GM19240 (cell line): ENCODE measurements at regions not wholly inside any gene's neighbourhood (a gene's known extent, or its start where the extent isn't known, plus 50 kb on each side); places are given as distances from the start of the nearest gene placed in this dataset.
"Not testable (repeated sequence)": the region's sequence is repeated elsewhere in the genome, so short reads cannot be mapped to it uniquely, and the experiment has no call there.

Experiments used
- DNase-seq: peaks from one replicate; pipeline ENCODE4 v3.0.0; 2011; ENCODE audit warnings: low spot score; ENCODE audit not compliant: insufficient read length

DNA sequence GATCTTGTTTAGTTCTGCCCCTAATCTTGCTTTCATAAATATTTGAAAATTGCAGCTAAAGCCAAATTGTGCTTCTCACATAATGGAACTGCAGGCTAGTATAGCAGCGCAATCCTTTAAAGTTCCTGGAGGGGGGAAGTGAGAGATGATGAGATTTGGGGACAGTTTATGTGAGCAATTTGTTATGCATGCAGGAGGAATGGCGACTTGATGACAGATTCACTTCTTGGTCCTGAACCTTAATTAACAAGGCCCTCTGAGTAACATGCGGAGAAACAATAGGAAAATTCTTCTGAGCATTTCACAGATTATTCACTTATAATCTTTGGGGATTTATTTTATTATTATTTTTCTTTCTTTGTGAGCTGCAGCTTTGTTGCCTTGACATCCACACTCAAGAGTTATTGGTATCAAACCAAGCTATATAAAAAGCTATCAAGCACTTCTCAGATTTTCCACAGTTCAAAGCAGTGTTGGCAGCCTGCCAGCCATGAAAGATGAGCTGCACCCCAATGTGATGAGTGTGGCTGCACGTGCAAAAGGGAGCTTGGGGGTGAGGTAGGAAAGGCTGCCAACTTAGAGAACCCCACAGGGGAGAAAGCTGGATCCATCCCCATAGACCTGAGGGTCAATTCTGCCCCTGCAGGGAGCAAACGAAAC lies 1662.2 kb upstream of the FLRT2 start:
- DNase-seq, result no peak

DNA sequence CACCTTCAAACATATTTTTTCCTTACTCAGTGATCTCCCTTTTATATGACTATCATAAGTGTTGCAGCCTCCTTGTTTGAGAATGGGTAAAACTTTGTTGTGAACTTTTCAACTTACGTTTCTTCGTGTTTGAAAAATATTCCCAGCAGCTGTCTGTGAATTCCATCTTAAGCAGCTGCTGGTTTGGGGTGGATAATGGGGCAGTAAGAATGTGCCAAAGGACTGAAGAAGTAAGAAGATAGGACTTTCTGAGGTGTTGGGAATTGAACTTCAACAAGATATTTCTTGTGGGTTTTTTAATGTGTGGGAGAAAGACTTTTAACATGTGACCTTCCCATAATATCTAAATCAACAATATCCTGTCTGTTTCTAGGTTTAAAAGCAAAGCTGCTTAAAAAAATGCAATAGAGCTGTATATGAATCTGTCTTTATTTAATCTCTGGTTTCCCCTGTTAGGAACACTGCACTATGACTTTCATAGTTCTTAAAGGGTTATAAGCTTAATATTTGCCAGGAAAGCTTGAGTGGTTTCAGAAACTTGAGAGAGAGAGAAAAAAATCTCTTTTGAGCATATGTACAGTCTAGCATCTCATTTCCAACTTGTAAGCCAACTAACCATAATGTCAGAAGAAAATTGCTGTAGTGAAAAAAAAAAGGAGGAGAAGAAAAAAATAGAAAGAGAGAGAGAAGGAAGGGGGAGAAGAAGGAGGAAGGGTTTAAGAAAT lies 1659.2 kb upstream of the FLRT2 start:
- DNase-seq, result no peak

DNA sequence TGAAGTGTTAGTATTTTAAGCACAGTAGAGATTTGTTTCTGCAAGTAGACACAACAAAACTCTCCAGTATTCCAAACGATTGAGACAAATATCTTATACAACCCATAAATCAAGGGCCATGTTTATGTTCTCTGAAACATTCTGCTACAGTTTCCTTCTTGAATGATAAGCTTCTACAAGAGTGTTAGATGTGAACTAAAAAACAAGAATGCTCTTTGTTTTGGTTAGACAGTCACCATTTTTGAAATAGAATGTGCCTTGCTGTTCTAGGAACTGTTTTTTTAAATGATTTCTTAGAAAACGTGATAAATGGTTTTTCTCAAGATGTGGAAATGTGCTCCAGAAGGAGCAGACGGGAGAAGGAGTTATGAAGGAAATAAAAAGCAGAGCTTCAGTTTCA lies 1656.3 kb upstream of the FLRT2 start:
- DNase-seq, result no peak

DNA sequence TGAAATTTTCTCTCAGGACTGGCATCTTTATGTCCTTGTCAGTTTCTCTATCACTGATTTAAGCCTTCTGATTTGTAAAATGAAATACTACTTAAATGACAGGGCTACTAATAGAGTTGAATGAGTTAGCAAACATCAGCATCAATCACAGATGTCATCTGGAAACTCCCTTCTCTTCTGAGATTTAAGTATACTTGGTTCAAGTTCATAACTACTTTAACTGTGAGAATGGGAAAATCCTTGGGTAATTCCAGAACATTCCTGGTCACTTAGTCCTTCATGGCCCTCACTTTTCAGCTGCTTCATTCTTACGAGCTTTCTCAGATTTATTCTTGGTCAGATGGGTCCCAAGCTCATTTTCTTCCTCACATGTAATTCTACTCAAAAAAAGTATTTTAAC lies 1655.3 kb upstream of the FLRT2 start:
- no peak for DNase-seq

DNA sequence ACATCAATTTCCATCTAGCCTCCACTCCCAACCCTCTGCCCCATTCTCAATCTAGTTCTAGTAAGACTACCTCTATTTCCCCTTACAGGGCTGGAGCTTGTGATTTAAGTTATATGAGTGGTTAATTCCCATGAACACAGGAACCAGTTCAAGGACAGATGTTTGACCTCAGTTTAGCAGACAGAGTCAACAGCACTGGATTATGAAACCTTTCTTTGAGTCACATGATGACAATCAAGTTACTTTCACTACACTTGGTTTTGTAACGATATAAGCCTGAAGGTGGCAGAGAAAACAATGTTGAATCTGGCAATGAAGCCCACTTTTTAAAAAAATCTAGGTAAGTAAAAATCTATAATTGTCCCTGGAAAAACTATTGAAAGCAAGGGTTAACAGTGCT lies 1646.2 kb upstream of the FLRT2 start:
- DNase-seq, result no peak

DNA sequence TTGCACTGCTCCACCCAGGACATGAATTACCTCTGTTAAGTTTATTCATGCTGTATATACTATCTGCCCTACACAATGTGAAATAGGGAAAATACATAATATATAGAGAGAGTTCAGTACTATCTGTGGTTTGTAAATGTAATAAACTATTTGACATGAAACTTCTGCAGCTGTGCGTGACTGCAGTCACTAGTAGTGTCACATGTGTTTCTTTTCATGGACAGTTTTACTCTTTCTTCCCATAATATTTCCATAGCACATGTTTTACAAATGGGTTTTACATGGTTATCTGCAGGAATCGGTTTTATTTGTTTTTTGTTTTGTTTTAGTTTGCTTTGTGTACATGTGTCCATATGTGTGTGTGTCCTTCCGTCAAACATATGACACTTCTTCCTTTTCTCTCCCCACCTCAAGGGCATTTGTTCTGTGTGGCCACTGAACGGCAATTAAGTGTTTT lies 1644.1 kb upstream of the FLRT2 start:
- no peak for DNase-seq

DNA sequence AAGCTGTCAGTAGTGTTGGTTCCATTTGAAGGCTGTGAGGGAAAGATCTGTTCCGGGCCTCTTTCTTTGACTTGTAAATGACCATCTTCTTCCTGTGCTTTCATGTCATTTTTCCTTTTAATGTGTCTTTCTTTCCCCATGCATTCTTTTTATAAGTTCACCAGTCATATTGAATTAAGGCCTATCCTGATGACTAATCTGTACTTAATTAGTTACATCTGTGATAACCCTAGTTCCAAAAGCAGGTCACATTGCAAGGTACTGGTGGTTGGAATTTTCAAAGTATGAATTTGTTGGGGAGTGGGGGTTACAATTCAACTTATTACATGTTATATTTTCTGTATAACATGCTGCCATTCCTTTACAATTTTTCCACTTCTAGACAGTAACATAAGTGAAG lies 1642.1 kb upstream of the FLRT2 start:
- DNase-seq, result no peak

DNA sequence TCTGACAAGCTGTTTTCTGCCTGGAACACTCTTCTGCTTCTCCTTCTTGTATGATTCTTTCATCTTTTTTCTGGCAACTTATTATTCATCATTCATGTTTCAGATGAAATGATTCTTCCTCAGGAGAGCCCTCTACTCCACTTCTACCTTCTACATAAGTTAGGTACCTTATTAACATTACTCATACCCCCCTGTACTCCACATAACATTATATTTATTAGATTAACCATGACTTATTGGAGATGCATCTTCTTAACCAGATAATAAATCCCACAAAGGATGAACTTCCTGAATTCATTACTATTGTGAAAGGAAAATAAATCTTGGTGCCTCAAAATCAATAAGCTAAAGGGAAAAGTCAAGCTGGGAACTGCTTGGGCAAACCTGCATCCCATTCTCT lies 1636.5 kb upstream of the FLRT2 start:
- DNase-seq, result no peak

DNA sequence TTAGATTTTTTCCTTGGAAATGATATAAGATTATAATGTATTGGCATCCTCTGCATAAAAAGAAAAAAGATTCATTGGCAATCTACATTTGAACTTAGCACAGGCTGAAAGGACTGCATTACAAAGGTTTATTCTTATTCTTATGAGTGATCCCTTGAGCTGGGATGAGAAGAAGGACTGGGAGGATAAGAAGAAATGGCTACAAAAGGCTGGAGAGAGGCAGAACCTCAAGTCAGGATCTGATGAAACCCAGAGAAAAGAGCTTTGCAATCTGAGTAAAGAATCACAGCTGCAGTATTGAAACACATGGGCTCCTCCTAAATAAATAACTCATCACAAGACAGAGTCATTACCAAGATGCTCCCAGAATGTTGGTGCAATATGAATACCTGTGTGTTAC lies 1635.4 kb upstream of the FLRT2 start:
- DNase-seq, result no peak

DNA sequence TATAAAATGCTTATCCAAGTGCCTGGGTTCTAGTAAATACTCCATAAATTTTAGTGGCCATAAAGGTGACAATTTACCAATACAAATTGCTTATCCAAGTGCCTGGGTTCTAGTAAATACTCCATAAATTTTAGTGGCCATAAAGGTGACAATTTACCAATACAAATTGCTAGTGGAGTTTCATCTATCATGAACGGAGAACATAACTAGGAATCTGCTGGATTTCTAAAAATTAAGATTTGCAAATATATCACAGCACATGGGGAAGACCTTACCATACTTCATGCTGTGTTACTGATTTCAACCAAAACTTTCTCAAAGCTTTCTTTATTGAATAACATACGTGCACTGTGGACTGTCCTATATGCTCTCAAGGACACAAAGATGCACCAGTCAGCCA lies 1631.4 kb upstream of the FLRT2 start:
- not testable (repeated sequence) for DNase-seq

DNA sequence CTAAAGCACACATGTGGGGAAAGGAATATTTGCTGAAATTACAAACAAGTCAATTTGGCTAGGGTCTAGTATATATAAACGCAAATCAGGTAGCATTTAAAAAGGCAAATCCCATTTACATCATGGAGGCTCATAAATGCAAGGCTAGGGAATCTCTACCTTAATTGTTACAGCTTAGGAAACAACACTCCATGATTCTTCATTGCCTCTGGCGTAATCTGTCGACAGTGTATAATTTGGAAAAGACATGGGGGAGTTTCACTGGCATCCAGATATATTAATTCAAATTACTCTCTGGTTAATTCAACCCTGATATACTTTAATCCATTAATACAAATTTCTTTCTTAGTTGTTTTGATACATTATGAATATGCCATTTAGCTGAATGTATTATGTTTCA lies 1630.2 kb upstream of the FLRT2 start:
- DNase-seq, result no peak

DNA sequence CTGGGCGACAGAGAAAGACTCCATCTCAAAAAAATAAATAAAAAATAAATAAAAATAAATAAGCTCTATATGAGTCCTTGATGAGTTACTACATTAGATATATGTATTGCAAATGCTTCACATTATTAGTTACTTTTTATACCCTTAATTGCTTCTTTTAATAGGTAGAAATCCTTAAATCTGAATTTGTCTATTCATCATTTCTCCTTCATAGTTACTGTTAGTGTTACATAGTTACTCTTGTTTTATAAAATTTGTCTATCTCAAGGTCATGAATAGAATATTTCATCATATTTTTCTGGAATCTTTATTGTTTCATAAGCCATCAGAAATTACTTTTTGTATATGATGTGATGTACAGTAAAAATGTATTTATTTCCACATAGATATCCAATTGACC lies 1624.8 kb upstream of the FLRT2 start:
- no peak for DNase-seq

DNA sequence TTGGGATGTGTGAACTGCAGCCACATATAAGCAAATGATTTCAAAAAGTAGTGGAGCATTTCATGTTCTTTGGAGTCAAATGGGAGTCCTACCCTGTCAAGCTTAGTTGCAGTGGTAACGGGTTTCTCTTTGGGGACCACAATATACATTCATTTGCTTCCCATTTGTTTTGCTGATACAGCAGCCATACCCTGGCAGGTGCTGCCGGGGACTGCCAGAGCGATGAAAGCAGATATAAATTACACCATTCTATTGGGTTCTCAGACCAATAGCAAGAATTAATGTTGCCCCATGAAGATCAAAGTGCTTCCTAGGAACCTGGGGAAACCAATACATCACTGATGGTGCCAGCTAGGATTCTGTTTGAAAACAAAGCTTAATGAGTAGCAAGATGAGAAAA lies 1621.5 kb upstream of the FLRT2 start:
- DNase-seq, result no peak

DNA sequence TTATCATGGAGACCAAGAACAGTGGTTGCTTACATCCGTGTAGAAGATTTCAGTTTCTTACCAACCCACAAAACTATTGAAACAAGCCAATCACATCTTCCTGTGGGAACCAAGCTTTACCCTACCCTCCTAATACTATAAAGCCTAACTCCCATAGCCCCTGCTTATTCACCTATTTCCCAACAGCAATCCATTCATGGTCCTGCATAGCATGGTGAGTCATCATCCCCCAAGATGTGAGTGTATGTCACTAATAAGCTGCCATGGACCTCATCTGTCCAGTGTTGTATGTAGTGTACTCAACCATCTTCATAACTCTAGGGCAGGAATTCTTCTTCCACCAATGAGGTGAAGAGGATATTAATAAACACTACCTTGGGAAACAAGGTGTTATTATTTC lies 1620.4 kb upstream of the FLRT2 start:
- no peak for DNase-seq

DNA sequence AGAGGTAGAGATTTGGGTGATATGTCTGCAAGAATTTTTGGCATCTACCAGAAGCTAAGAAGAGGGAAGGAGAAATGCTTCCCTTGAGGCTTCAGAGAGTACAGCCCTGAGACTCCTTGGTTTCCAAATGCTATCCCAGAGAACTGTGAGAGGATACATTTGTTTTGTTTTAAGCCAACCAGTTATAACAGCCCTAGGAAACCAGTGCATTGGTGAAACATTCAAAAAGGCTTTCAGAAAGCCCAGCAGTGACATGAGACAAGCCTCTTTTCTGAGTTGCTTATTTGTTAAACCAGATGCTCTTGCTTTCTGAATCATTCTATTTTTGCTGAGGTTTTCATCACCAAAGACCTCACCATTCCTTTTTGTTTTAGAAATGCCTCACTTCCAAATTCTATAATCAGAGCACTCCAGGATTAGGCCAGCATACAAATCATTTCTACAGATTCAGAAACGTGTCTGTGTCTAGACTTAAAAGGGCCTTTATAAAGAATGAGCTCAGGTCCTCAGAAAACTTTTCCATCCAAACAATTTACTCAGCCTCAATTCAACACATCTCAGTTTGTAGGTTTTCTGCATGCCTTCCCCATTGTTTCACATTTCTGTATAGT lies 1617.8 kb upstream of the FLRT2 start:
- DNase-seq, result no peak

DNA sequence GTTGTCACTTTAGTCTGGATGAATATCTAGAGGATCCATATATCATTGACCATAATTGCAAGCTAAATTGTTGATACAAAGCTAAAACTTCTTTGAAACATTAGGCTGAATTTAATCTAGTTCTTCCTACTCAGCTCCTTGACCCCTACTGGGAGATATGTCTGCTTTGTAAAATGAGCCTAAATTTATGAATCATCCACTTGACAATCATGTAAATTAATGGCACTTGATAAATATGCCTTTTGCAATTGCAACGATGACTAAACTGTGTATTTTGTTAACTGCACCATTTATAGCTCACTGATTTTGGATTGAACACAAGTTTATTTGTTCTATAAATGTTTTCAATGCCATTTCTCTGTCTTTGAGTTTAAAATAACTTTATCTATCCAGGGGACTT lies 1616.5 kb upstream of the FLRT2 start:
- DNase-seq, result no peak

DNA sequence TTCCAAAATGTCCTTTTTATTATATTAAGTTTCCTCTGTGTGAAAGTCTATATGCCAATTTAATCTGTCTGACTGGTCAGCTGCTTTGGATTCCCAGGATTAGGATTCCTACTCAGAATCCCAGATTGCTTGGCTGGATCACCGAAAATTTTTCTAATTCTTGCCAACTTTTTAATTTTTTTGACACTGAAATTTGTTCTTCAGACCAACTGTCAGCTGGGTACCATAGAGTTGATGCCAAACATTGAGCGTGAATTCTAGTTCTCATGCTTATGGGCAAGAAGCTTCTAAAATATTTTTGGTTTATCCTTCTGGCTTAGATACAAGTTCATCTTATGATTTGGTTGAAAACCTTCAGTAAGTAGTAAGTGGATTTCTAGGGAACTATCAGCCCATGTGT lies 1611.4 kb upstream of the FLRT2 start:
- DNase-seq, result no peak

DNA sequence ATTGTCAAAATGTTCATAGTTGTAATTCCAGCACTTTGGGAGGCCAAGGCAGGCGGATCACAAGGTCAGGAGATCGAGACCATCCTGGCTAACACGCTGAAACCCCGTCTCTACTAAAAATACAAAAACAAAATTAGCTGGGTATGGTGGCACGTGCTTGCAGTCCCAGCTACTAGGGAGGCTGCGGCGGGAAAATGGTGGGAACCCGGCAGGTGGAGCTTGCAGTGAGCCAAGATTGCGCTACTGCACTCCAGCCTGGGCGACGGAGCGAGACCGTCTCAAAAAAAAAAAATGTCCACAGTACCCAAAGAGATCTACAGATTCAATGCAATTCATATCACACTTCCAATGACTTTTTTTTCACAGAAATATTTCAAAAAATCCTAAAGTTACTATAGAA lies 1610.3 kb upstream of the FLRT2 start:
- DNase-seq, result not testable (repeated sequence)

DNA sequence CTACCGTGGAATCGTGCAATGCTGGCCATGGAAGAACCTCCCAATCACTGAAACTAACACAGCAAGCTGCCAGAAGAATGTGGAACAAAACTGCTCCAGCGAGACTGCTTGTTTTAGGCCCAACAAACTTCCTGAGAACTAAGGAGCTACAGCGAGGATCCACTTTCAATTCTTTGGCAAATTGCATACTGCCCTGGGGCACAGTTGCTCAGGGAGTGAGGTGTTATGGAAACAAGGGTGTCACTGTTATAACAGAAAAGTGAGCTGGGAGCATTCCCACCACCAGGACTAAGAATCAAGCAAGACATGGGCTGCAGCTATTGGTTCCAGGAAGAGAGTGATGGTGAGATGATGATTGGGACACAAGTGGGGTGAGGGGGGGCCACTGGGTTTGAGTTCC lies 1606.1 kb upstream of the FLRT2 start:
- no peak for DNase-seq

DNA sequence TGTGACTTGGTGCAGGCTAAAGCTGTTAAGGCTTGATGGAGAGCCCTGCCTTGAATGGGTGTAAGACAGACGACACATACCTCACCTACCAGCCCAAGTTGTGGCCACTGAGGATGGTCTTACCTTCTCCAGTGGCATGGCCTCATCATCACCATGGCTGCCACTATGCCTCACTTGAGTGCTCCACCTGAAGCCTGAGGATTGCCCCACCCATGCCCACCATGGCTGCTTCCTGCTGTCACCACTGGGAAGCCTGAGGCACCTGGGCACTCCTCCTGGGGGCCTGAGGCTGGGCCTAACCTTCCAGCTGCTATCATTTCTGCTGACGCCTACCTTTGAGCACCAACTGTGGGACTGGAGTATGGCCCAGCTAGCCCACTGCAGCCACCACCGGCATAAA lies 1605.7 kb upstream of the FLRT2 start:
- DNase-seq, result no peak

DNA sequence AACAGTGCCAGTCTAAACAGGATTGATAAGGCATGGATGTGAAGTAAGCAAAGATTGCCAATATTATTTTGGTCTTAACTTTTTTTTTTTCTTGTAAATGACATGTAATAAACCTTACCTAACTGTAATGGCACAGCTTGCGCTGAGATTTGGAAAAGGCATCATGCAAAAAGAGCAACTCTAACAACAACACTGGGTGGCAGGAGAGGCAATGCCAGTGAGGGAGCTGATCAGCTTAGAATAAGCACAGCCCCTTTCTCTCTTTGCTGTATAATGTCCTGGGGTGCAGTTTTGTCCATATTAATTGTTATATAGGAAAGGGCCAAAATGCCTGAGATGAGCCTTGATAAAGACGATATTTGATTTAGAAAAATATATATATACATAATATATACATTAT lies 1589.7 kb upstream of the FLRT2 start:
- DNase-seq, result no peak

DNA sequence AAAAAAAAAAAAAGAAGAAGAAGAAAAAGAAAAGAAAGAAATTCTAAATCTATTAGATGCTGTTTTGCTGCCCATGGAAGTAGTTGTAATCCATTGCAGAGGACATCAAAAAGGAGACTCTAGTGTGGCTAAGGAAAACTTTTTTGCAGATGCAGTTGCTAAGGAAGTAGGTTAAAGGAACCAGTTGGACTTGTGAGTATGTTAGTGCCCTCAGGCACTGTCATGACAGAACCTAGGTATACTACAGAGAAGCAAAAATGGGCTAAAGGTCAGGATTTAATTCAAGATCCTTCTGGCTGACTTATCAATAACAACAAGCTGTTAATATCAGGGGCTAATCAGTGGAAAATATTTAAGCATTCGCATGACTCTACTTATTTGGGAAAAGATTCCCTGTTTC lies 1571.6 kb upstream of the FLRT2 start:
- DNase-seq, result no peak
